Astrocyte of the cerebellum (primary cell): ENCODE measurements at regions not wholly inside any gene's neighbourhood (a gene's known extent, or its start where the extent isn't known, plus 50 kb on each side); places are given as distances from the start of the nearest gene placed in this dataset.
"Not testable (repeated sequence)": the region's sequence is repeated elsewhere in the genome, so short reads cannot be mapped to it uniquely, and the experiment has no call there.

Experiments used
- DNase-seq: peaks from one replicate; pipeline ENCODE4 v3.0.0-alpha.2; 2011; ENCODE audit warnings: low read depth
- H3K4me3 ChIP-seq: 2 replicates; pipeline ENCODE4 v1.5.1; 2011; ENCODE audit warnings: mild to moderate bottlenecking, low read depth, low read length, moderate library complexity
- CTCF ChIP-seq: IDR thresholded peaks from 2 replicates; pipeline ENCODE4 v1.5.1; 2012; ENCODE audit warnings: low read length, low read depth, moderate library complexity, mild to moderate bottlenecking; ENCODE audit errors: missing control alignments
- in situ Hi-C: cut with HindIII; loops from 2 replicates; pipeline ENCODE4 v1.10.0; 2017; ENCODE audit warnings: low sequenced_read_pairs

GRCh38 chr4:34412911-34413310 is 1831.4 kb downstream of the ARAP2 start:
- no peak for TF ChIP-seq CTCF
- no peak for DNase-seq
- in situ Hi-C loops = no loop called here
- H3K4me3 ChIP-seq = no peak overlapping the region

- H3K4me3 ChIP-seq = no peak overlapping the region
- in situ Hi-C loops = no loop called here
- TF ChIP-seq CTCF = no peak
- no peak for DNase-seq
Observed at GRCh38 chr4:34417160-34417559, 1827.2 kb downstream of the ARAP2 start.

GRCh38 chr4:34419871-34420270 is 1824.4 kb downstream of the ARAP2 start:
- no peak for DNase-seq
- H3K4me3 ChIP-seq = no peak overlapping the region
- in situ Hi-C loops = no loop called here
- TF ChIP-seq CTCF = no peak

GRCh38 chr4:34422472-34423175 is 1821.7 kb downstream of the ARAP2 start:
- no peak overlapping the region for H3K4me3 ChIP-seq
- peak; percentile 12 for DNase-seq
- in situ Hi-C loops = no loop called here
- TF ChIP-seq CTCF = no peak

- in situ Hi-C loops = no loop called here
- TF ChIP-seq CTCF = no peak
- no peak overlapping the region for H3K4me3 ChIP-seq
- DNase-seq = no peak
Observed at GRCh38 chr4:34432706-34433105, 1811.6 kb downstream of the ARAP2 start.

- H3K4me3 ChIP-seq, DNase-seq, in situ Hi-C loops: not testable (repeated sequence)
Observed at GRCh38 chr4:34434377-34434776, 1809.9 kb downstream of the ARAP2 start.

- no peak for TF ChIP-seq CTCF
- no peak for DNase-seq
- no peak overlapping the region for H3K4me3 ChIP-seq
- in situ Hi-C loops = no loop called here
Observed at GRCh38 chr4:34464196-34464595, 1780.1 kb downstream of the ARAP2 start.
